Karpas-422 (cell line): ENCODE measurements at regions not wholly inside any gene's neighbourhood (a gene's known extent, or its start where the extent isn't known, plus 50 kb on each side); places are given as distances from the start of the nearest gene placed in this dataset.

Experiments used
- DNase-seq: peaks from one replicate; pipeline ENCODE4 v3.0.0-alpha.2; 2015
- H2AFZ ChIP-seq: fragments of 200-600 bp; sonication (generic); 2 replicates; pipeline ENCODE4 v1.6.1; 2014; ENCODE audit warnings: antibody characterized with exemption, low read length, mixed read lengths
- H3K27ac ChIP-seq: fragments of 200-600 bp; sonication (generic); 2 replicates; pipeline ENCODE4 v1.5.1; 2014; ENCODE audit warnings: mild to moderate bottlenecking, low read length, moderate library complexity
- H3K27me3 ChIP-seq: fragments of 200-600 bp; sonication (generic); 2 replicates; pipeline ENCODE4 v1.6.1; 2014; ENCODE audit warnings: low read length, mixed read lengths
- H3K36me3 ChIP-seq: fragments of 200-600 bp; sonication (generic); 2 replicates; pipeline ENCODE4 v1.6.1; 2014; ENCODE audit warnings: low read length, mixed read lengths; ENCODE audit not compliant: insufficient read depth
- H3K4me1 ChIP-seq: fragments of 200-600 bp; sonication (generic); 2 replicates; pipeline ENCODE4 v1.6.1; 2014; ENCODE audit warnings: mild to moderate bottlenecking, low read length, mixed read lengths
- H3K4me2 ChIP-seq: fragments of 200-600 bp; sonication (generic); 2 replicates; pipeline ENCODE4 v1.6.1; 2014; ENCODE audit warnings: low read length, low read depth, mild to moderate bottlenecking; ENCODE audit not compliant: poor library complexity, severe bottlenecking
- H3K4me3 ChIP-seq: fragments of 200-600 bp; sonication (generic); 2 replicates; pipeline ENCODE4 v1.5.1; 2014; ENCODE audit warnings: mild to moderate bottlenecking, antibody characterized with exemption, low read length, mixed read lengths
- H3K79me2 ChIP-seq: fragments of 200-600 bp; sonication (generic); 2 replicates; pipeline ENCODE4 v1.6.1; 2014; ENCODE audit warnings: mild to moderate bottlenecking, low read length, mixed read lengths
- H3K9ac ChIP-seq: fragments of 200-600 bp; sonication (generic); 2 replicates; pipeline ENCODE4 v1.6.0; 2014; ENCODE audit warnings: low read length
- H3K9me2 ChIP-seq: fragments of 200-600 bp; sonication (generic), shearing (Covaris generic); replicated peaks from 2 replicates; pipeline ENCODE4 v1.6.0; 2014; ENCODE audit warnings: mild to moderate bottlenecking, low read length, moderate library complexity; ENCODE audit not compliant: insufficient read depth
- H3K9me3 ChIP-seq: fragments of 300-700, 200-600 bp; sonication (generic); 2 replicates; pipeline ENCODE4 v1.6.1; 2014; ENCODE audit warnings: low read length, mixed read lengths
- H4K20me1 ChIP-seq: fragments of 200-600 bp; sonication (generic); 2 replicates; pipeline ENCODE4 v1.6.1; 2014; ENCODE audit warnings: mild to moderate bottlenecking, antibody characterized with exemption, low read length, low read depth; ENCODE audit not compliant: insufficient read depth

GRCh38 chr4:108375434-108375833 is 206.7 kb upstream of the LEF1 start:
- H2AFZ ChIP-seq, result no peak overlapping the region
- H3K4me2 ChIP-seq, result no peak overlapping the region
- H3K36me3 ChIP-seq, result no peaks in the 10 kb centered on the region
- DNase-seq, result no peak
- H3K4me3 ChIP-seq, result no peak overlapping the region
- H3K9me3 ChIP-seq, result no peaks in the 10 kb centered on the region
- H3K9me2 ChIP-seq, result no peaks in the 10 kb centered on the region
- H3K9ac ChIP-seq, result no peak overlapping the region
- H4K20me1 ChIP-seq, result no peaks in the 10 kb centered on the region; the same call in 1 of the 2 replicates
- peaks cover 10% of the 10 kb centered on the region for H3K4me1 ChIP-seq
- H3K27ac ChIP-seq, result no peak overlapping the region
- peaks cover 3% of the 10 kb centered on the region; the same call in 1 of the 2 replicates for H3K27me3 ChIP-seq
- no peaks in the 10 kb centered on the region for H3K79me2 ChIP-seq

- Histone ChIP-seq H3K27ac (no peak overlapping the region), H4K20me1 (no peaks in the 10 kb centered on the region; the same call in 1 of the 2 replicates), H3K9me3 (no peaks in the 10 kb centered on the region), H3K27me3 (no peaks in the 10 kb centered on the region), H3K4me1 (peaks cover 10% of the 10 kb centered on the region), H3K4me2 (no peak overlapping the region), H2AFZ (no peak overlapping the region), H3K9me2 (no peaks in the 10 kb centered on the region), H3K9ac (no peak overlapping the region), H3K36me3 (no peaks in the 10 kb centered on the region), H3K79me2 (no peaks in the 10 kb centered on the region), H3K4me3 (no peak overlapping the region)
- no peak for DNase-seq
Observed at GRCh38 chr4:108372681-108373080, 203.9 kb upstream of the LEF1 start.

GRCh38 chr4:108371282-108371681 is 202.6 kb upstream of the LEF1 start:
- no peaks in the 10 kb centered on the region for H3K9me3 ChIP-seq
- no peak overlapping the region for H3K4me3 ChIP-seq
- H3K36me3 ChIP-seq, result no peaks in the 10 kb centered on the region
- no peak overlapping the region for H3K9ac ChIP-seq
- no peaks in the 10 kb centered on the region for H3K9me2 ChIP-seq
- no peak for DNase-seq
- no peaks in the 10 kb centered on the region for H4K20me1 ChIP-seq
- no peak overlapping the region for H2AFZ ChIP-seq
- no peak overlapping the region for H3K27ac ChIP-seq
- no peak overlapping the region for H3K4me2 ChIP-seq
- H3K79me2 ChIP-seq, result no peaks in the 10 kb centered on the region
- no peaks in the 10 kb centered on the region for H3K27me3 ChIP-seq
- no peaks in the 10 kb centered on the region for H3K4me1 ChIP-seq

GRCh38 chr4:108370291-108371141 is 201.8 kb upstream of the LEF1 start:
- Histone ChIP-seq H3K9ac (no peak overlapping the region), H3K4me1 (no peaks in the 10 kb centered on the region), H3K9me3 (no peaks in the 10 kb centered on the region), H3K27ac (no peak overlapping the region), H3K79me2 (no peaks in the 10 kb centered on the region), H3K4me3 (no peak overlapping the region), H4K20me1 (no peaks in the 10 kb centered on the region), H3K27me3 (no peaks in the 10 kb centered on the region), H2AFZ (no peak overlapping the region), H3K4me2 (no peak overlapping the region), H3K9me2 (no peaks in the 10 kb centered on the region), H3K36me3 (no peaks in the 10 kb centered on the region)
- no peak for DNase-seq

GRCh38 chr4:108369035-108369655 is 200.4 kb upstream of the LEF1 start:
- Histone ChIP-seq H3K9me2 (no peaks in the 10 kb centered on the region), H3K79me2 (no peaks in the 10 kb centered on the region), H3K36me3 (no peaks in the 10 kb centered on the region), H3K9me3 (no peaks in the 10 kb centered on the region), H3K4me2 (no peak overlapping the region), H3K4me1 (no peaks in the 10 kb centered on the region), H3K27ac (no peak overlapping the region), H3K9ac (no peak overlapping the region), H3K27me3 (no peaks in the 10 kb centered on the region), H4K20me1 (no peaks in the 10 kb centered on the region), H3K4me3 (no peak overlapping the region), H2AFZ (no peak overlapping the region)
- no peak for DNase-seq

- Histone ChIP-seq H3K4me1 (no peaks in the 10 kb centered on the region), H3K9me2 (no peaks in the 10 kb centered on the region), H3K27ac (no peak overlapping the region), H3K4me2 (no peak overlapping the region), H3K4me3 (no peak overlapping the region), H3K9me3 (no peaks in the 10 kb centered on the region), H2AFZ (no peak overlapping the region), H4K20me1 (no peaks in the 10 kb centered on the region), H3K9ac (no peak overlapping the region), H3K36me3 (no peaks in the 10 kb centered on the region), H3K27me3 (no peaks in the 10 kb centered on the region), H3K79me2 (no peaks in the 10 kb centered on the region)
- no peak for DNase-seq
Observed at GRCh38 chr4:108367751-108368150, 199.0 kb upstream of the LEF1 start.

GRCh38 chr4:108366716-108367115 is 198.0 kb upstream of the LEF1 start:
- no peaks in the 10 kb centered on the region for H3K9me3 ChIP-seq
- no peak overlapping the region for H3K27ac ChIP-seq
- no peak overlapping the region for H2AFZ ChIP-seq
- no peak for DNase-seq
- H3K36me3 ChIP-seq, result no peaks in the 10 kb centered on the region
- no peaks in the 10 kb centered on the region for H3K9me2 ChIP-seq
- H4K20me1 ChIP-seq, result no peaks in the 10 kb centered on the region
- no peak overlapping the region for H3K4me2 ChIP-seq
- no peaks in the 10 kb centered on the region for H3K27me3 ChIP-seq
- H3K9ac ChIP-seq, result no peak overlapping the region
- H3K79me2 ChIP-seq, result no peaks in the 10 kb centered on the region
- H3K4me1 ChIP-seq, result no peaks in the 10 kb centered on the region
- H3K4me3 ChIP-seq, result no peak overlapping the region

GRCh38 chr4:108365551-108365950 is 196.8 kb upstream of the LEF1 start:
- H3K9me2 ChIP-seq, result no peaks in the 10 kb centered on the region
- DNase-seq, result no peak
- H3K27me3 ChIP-seq, result no peaks in the 10 kb centered on the region
- H3K4me1 ChIP-seq, result no peaks in the 10 kb centered on the region
- no peaks in the 10 kb centered on the region for H4K20me1 ChIP-seq
- no peak overlapping the region for H3K9ac ChIP-seq
- no peak overlapping the region for H3K4me2 ChIP-seq
- no peaks in the 10 kb centered on the region for H3K36me3 ChIP-seq
- H3K79me2 ChIP-seq, result no peaks in the 10 kb centered on the region
- no peaks in the 10 kb centered on the region for H3K9me3 ChIP-seq
- no peak overlapping the region for H2AFZ ChIP-seq
- no peak overlapping the region for H3K27ac ChIP-seq
- H3K4me3 ChIP-seq, result no peak overlapping the region
